Heart left ventricle (tissue), 13 donors: ENCODE measurements at regions not wholly inside any gene's neighbourhood (a gene's known extent, or its start where the extent isn't known, plus 50 kb on each side); places are given as distances from the start of the nearest gene placed in this dataset.
"Not testable (repeated sequence)": the region's sequence is repeated elsewhere in the genome, so short reads cannot be mapped to it uniquely, and the experiment has no call there.

Experiments used
- CTCF ChIP-seq, 12 donors: fragments of 200-600 bp; sonication (generic) in 4 of 12; IDR thresholded peaks; one replicate each; pipeline versions ENCODE4 v1.5.0 to v1.8.0; 2018 to 2022; ENCODE audit warnings: antibody characterized with exemption in 12 of 12, mild to moderate bottlenecking in 5 of 12
- POLR2A ChIP-seq, 2 donors: fragments of 450-650 bp; IDR thresholded peaks; one replicate each; pipeline ENCODE4 v1.6.1; 2017; ENCODE audit warnings: antibody characterized with exemption in 2 of 2, mild to moderate bottlenecking in 2 of 2, moderate library complexity in 2 of 2
- donor health status: ischemic (EF 13 %, LVEDD 7.1; RV severe dilation, severe dysfunction).
- donor health status: DM: no; HTN: yes; CAD: no.
- donor health status: DM: no; HTN: no; CAD: no.
- donor health status: ischemic (EF 25% LVEDD 6.9; RV normal size, moderate dysfunction).
- donor health status: ischemic (EF 25% LVEDD 5.7; RV mildly dilated, moderate dysfunction).
- donor health status: ischemic (EF 35%, LVEDD 5.7; RV mildly dilated, moderate dysfunction).
- donor health status: nonischemic (EF 11% LVEDD 7.7; RV severe dilation, severe dysfunction).
- donor health status: DM: yes; HTN: yes; CAD: no.
- donor health status: PGD.
- donor health status: ischemic (EF 29% LVEDD 5.4; RV normal size, mild dysfunction).
- donor health status: nonischemic (EF 23%, LVEDD 6.1; RV moderate dilation, normal function).

- TF ChIP-seq CTCF, POLR2A (IDR thresholded peaks at IDR 0.05): not testable (repeated sequence)
Measured at GRCh38 chr1:148324465-148324864, 158.6 kb downstream of the PPIAL4G start.
